ENCODE measurements at regions not wholly inside any gene's neighbourhood (a gene's known extent, or its start where the extent isn't known, plus 50 kb on each side); places are given as distances from the start of the nearest gene placed in this dataset.

DNA sequence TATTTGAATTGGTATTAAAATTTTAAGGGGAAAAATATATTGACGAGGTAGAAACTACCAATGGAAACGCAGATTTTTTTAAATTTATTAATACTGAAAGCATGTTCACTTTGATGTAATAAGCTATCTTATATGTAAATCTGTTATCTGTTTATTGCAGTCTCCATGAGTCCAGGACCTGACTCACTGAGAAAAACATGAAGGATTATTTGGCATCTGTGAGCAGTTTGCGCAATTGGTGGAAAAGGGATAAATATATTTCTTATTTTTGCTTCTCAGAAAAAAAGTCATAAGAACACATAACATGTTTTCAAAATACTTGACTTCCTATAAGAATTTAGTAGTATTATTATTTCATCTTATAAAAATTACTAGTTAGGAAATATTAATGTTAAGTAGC lies 561.4 kb downstream of the ADCYAP1 start:
- TF ChIP-seq, protein P1, sequence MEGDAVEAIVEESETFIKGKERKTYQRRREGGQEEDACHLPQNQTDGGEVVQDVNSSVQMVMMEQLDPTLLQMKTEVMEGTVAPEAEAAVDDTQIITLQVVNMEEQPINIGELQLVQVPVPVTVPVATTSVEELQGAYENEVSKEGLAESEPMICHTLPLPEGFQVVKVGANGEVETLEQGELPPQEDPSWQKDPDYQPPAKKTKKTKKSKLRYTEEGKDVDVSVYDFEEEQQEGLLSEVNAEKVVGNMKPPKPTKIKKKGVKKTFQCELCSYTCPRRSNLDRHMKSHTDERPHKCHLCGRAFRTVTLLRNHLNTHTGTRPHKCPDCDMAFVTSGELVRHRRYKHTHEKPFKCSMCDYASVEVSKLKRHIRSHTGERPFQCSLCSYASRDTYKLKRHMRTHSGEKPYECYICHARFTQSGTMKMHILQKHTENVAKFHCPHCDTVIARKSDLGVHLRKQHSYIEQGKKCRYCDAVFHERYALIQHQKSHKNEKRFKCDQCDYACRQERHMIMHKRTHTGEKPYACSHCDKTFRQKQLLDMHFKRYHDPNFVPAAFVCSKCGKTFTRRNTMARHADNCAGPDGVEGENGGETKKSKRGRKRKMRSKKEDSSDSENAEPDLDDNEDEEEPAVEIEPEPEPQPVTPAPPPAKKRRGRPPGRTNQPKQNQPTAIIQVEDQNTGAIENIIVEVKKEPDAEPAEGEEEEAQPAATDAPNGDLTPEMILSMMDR (IDR thresholded peaks at IDR 0.05; ENCODE audit: low read depth, low read length) = no peak
- DNase-seq (ENCODE audit: extremely low read depth, low read depth) = no peak

DNA sequence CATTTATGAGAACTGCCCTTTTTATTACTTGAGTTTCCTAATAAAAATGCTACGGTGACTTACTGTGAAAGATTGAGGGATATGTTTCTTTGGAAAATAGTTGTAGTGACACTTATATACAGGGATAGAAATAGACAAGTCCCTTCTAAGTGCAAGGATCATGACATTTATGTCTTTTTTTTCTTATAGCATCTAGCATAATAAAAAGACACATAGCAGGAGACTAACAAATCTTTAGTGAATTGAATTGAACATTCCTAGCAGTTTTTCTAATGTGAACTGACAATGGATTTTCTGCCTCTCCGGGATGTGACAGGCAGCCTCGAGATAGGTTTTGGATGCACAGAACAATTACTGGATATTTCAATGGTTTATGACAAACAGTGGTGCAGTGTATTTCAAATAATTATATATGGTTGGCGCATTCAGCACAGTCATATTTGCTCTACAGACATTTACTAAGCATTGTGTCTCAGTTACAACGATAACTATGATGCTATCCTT lies 562.8 kb downstream of the ADCYAP1 start:
- TF ChIP-seq, protein P1 (IDR thresholded peaks at IDR 0.05; ENCODE audit: low read depth, low read length) = no peak
- DNase-seq (ENCODE audit: extremely low read depth, low read depth) = no peak

DNA sequence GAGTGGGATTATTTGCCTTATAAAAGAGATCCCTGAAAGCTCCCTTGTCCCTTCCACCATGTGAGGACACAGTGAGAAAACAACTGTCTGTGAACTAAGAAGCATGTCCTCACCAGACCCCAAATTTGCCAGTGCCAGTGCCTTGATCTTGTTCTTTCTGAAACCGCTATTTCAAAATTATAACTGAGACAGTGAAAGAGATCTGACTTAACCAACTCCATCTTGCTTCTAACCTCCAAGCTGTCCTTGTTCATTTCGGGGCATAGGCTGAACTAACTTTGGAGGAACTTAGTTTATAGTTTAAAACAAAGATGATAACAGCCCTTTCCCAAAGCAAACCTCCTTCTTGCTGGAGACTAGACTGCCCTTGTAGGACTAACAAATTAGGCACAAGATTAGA lies 563.9 kb downstream of the ADCYAP1 start:
- DNase-seq (ENCODE audit: extremely low read depth, low read depth) = no peak
- TF ChIP-seq, protein P1 (IDR thresholded peaks at IDR 0.05; ENCODE audit: low read depth, low read length) = no peak

DNA sequence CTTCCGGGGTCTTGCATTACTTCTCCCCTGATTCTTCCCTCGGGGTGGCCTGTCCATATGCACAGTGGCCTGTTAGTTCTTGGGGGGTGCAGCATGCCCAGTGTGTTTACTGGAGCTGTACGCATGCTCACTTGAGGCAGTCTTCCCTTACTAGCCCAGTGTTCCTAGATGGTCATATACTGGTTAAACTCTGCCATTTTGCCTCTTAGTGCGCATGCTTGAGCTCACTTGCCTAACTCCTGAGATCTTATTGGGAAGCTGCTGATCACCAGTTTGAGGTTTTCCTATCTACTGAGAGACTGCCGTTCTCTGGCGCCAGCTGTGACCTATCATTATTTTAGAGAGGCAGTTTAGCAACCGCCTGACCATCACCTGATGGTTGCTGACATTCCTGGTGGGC lies 571.2 kb downstream of the ADCYAP1 start:
- TF ChIP-seq, protein P1 (IDR thresholded peaks at IDR 0.05; ENCODE audit: low read depth, low read length) = no peak

DNA sequence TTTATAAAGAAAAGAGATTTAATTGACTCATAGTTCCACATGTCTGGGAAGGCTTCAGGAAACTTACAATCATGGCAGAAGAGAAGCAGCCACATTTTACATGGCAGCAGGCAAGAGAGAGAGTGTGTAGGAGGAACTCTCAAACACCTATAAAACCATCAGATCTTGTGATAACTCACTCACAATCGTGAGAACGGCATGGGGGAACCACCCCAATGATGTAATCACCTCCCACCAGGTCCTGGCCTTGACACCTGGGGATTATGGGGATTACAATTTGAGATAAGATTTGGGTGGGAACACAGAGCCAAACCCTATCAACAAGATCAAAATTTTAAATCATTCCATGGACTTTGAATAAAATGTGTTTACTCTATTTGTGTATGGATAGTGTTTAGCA lies 575.6 kb downstream of the ADCYAP1 start:
- DNase-seq (ENCODE audit: extremely low read depth, low read depth) = no peak
- TF ChIP-seq, protein P1 (IDR thresholded peaks at IDR 0.05; ENCODE audit: low read depth, low read length) = no peak

More for the DNA sequence above, 571.2 kb downstream of the ADCYAP1 start:
- DNase-seq (ENCODE audit: extremely low read depth, low read depth) = no peak

DNA sequence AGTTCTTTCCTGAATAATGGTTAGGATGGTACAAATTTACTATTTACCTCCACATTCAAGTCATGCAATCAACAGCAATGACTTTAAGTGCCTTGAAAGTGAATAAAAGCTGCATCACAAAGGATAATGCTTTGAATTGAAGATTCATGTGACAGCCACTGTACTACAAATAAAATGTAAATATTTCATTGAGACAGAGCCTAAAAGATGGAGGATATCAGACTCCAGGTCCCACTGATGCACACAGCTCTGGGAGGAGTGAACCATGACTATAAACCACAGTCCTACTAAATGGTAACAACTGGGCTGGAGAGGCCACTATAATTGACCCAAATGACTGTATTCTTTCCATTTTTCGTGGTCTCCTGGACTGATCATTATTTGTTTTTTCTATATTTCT lies 576.9 kb downstream of the ADCYAP1 start:
- DNase-seq (ENCODE audit: extremely low read depth, low read depth) = no peak
- TF ChIP-seq, protein P1 (IDR thresholded peaks at IDR 0.05; ENCODE audit: low read depth, low read length) = no peak

DNA sequence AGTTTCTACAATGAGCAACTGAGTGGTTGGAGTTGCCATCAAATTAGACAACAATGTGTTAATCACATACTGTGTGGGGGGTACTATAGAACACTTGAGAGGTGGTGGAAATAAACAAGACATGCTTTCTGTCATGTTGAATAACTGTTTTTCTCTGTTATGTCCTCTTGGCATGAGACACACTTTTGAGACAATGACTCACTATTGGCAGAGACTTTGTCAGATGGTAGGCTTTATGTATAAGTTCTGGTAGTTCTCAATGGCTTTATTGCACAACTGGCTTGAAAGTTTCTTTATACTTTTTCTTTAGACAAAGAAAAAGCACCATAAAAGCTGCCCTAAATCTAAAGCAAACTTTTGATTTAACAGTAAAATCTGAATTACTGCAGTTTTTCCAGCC lies 578.7 kb downstream of the ADCYAP1 start:
- TF ChIP-seq, protein P1 (IDR thresholded peaks at IDR 0.05; ENCODE audit: low read depth, low read length) = no peak
- DNase-seq (ENCODE audit: extremely low read depth, low read depth) = no peak

Data from AG09319 (cell line).